Inflammatory macrophage treated with lipopolysaccharide for 1 hour (primary cell): ENCODE measurements at regions not wholly inside any gene's neighbourhood (a gene's known extent, or its start where the extent isn't known, plus 50 kb on each side); places are given as distances from the start of the nearest gene placed in this dataset.
"Not testable (repeated sequence)": the region's sequence is repeated elsewhere in the genome, so short reads cannot be mapped to it uniquely, and the experiment has no call there.

Experiments
- DNase-seq, 2 donors: peaks; one replicate each; pipeline ENCODE4 v3.0.0-alpha.2; 2020 to 2022

DNA sequence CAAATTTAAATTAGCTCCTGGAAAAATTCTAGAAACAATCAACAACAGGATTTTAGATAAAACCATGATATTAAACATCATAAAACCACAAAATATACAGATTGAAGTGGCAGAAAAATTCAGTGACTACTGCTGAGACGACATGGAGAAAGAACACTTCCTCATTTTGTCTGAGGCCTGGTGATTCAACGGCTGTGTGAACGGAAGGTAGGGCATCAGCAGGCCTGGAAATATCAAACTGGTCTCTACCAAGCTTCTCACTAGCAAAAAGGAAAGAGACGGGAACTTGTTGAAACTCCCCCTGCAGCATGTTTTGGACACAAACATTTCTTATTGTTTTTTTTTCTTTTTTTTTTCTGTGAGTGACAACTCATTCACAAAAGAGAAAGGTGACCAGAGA, 58.0 kb upstream of the AHI1 start:
- DNase-seq: peak; percentile 50 to 59

- no peak for DNase-seq
Observed at GRCh38 chr6:135557582-135557981, 60.0 kb upstream of the AHI1 start.

DNA sequence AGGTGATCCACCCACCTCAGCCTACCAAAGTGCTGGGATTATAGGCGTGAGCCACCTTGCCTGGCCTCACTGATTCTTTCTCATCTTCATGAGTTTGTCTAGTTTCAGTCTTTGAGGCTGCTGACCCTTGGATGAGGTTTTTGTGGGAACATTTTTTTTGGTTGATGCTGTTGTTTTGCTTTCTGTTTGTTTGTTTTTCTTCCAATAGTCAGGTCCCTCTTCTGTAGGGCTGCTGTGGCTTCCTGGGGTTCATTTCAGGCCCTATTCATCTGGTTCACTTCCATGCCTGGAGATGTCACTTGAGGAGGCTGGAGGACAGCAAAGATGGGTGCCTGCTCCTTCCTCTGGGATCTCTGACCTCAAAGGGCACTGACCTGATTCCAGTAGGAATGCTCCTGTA, 68.1 kb upstream of the AHI1 start:
- DNase-seq: not testable (repeated sequence)

GRCh38 chr6:135566311-135567068, 69.0 kb upstream of the AHI1 start:
- no peak for DNase-seq

GRCh38 chr6:135567375-135568083, 70.0 kb upstream of the AHI1 start:
- DNase-seq: no peak

- no peak for DNase-seq
Observed at GRCh38 chr6:135568379-135568778, 70.8 kb upstream of the AHI1 start.

DNA sequence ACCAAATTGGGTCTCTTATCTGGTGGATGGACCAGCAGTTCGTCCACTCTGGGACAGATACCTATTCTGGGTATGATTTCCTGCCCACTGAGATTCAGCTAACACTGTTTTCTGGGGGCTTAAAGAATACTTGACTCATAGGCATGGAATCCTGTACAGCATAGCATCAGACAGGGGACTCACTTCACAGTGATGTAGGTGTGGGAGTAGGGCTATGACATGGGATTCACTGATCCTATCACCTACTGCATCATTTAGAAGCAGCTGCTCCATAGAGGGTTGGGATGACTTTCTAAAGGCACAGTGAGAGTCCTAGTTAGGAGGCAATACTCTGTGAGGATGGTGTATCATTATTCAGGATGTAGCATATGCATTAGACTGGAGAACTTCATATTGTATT, 74.5 kb upstream of the AHI1 start:
- no peak for DNase-seq

DNA sequence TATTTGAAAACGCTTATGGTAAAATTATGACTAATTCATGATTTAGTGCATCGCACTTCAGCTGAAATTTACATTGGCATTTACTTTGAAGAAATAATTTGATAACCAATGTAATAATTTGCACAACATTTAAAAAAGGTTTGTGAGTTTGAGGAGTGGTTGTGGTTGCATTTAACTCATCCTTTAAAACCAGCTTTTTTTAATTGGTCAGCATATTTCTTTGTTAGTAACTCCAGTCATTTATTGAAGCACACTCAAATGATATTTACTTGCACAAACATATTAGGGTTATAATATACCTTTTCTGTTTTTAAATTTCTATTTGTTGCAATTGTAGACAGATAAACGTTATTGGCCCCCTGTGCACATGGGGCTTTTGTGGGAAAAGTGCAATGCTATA, 78.1 kb upstream of the AHI1 start:
- no peak for DNase-seq

GRCh38 chr6:135576055-135576454, 78.5 kb upstream of the AHI1 start:
- DNase-seq: no peak

DNA sequence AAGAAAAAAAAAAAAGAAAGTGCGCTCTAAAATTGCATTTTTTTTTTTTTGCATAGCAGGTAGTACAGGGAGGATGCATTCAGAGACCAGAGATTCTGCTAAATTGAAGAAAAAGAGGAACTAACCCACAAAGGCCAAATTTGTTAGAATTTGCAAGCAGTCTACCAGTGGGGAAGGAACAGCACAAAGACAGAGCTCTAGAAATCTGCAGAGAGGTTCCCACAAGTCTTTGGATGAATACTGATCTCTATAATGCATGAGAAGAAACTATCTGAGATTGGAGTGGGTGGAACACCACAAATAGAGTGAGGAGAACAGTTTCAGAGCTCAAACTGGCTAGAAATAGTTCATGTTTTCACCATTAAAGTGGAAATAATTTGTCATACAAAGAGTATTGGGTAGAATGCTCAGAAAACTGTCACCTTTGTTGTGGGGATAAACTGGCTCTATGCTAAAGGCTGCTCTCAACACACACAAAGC, 79.6 kb upstream of the AHI1 start:
- peak in 1 of 2 donors; percentile 2 for DNase-seq

GRCh38 chr6:135578976-135579375, 81.4 kb upstream of the AHI1 start:
- DNase-seq: no peak

DNA sequence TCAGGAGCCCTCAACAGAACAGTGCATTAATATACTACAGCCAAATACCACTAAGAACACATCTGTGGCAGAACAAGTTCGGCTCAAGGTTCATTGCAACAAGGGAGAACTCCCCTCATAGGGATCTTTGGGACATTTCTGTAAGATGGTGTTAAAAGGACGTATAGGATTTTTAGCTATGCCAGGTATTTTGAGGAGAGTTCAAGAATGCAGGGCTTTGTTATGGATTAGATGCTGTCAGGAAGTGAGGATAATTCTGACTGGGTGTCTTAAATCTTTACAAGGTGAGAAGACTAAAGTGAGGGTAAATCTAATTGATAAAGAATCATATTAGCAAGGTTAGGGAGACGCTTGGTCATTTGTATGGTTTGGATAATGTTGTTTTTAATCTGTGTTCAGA, 83.7 kb upstream of the AHI1 start:
- no peak for DNase-seq

DNA sequence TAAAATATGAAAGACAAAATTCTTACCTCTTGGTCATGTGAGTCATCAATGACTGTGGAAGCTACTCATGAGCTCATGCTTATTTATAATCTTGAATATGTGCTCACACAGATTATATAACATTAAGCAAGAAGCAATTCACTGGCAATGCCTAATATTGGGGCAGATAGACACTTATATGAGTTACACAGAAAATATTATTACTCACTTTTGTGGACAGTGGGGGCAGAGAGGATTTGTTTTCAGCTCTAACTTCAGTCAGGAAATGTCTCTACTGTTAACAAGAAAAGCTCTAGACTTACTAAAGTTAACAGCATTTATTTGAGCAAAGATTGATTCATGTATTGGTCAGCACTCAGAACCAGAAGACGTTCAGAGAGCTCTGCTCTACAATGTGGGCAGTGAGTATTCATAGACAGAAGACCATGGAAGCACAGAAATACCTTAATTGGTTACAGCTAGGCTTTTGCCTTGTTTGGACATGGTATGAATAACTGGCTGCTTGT, 85.8 kb upstream of the AHI1 start:
- no peak for DNase-seq

- DNase-seq: no peak
Observed at GRCh38 chr6:135586388-135586787, 88.8 kb upstream of the AHI1 start.

DNA sequence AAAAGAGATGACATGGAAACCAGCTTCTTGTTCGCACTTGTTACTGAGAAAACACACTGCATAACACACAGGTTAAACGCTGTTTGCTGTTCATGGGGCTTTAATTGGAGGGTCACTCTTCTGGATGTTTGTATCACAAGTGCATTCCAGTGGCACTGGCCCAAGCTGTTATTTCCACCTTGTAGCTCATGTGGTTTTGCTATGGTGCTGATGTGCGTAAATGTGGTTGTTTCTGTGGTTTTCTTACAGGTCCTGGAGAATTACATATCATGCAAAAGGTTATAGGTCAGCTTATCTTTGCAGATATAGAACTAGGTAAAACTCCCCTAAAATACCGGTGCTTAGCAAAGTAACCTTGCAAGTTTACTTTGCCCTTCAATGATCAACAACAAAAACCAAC, 89.3 kb upstream of the AHI1 start:
- DNase-seq: no peak

- DNase-seq: no peak
Observed at GRCh38 chr6:135592276-135592675, 94.7 kb upstream of the AHI1 start.

GRCh38 chr6:135594000-135594399, 96.5 kb upstream of the AHI1 start:
- no peak for DNase-seq

DNA sequence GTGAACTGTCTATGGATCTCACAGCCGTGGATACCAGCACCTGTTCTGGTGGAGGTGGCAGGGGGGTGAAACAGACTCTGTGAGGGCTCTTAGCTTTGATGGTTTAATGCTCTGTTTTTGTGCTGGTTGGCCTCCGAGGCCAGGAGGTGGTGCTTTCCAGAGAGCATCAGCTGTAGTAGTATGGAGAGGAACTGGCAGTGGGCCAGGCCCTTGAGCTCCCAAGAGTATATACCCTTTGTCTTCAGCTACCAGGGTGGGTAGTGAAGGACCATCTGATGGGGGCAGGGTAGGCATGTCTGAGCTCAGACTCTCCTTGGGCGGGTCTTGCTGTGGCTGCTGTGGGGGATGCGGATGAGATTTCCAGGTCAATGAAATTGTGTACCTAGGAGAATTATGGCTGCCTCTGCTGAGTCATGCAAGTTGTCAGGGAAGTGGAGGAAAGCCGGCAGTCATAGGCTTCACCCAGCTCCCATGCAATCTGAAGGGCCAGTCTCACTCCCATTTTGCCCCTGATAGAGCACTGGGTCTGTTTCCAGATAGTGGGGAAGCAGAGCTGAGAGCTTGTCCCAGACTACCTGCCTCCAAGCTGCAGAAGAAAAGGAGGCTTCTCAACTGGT, 102.7 kb upstream of the AHI1 start:
- no peak for DNase-seq

GRCh38 chr6:135600931-135601330, 103.4 kb upstream of the AHI1 start:
- DNase-seq: no peak

DNA sequence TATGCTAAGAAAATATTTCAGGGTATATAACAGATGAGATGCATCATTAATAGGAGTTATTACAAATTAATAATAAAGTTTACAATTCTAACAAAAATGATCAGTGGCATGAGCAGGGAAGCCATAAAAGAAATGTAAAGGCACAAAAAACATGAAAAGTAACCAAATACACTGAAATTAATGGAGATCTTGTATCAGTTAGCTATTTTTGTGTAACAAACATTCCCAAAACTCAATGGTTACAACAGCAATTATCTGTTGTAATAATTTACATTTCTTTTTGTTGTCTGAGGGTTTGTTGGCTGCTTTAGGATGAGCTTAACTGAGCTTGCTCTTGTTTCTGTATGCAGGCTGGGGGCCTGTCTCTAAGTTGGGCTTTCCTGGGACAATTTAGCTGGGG, 104.3 kb upstream of the AHI1 start:
- DNase-seq: no peak

- DNase-seq: no peak
Observed at GRCh38 chr6:135603249-135603648, 105.7 kb upstream of the AHI1 start.

GRCh38 chr6:135604035-135604860, 106.7 kb upstream of the AHI1 start:
- no peak for DNase-seq

DNA sequence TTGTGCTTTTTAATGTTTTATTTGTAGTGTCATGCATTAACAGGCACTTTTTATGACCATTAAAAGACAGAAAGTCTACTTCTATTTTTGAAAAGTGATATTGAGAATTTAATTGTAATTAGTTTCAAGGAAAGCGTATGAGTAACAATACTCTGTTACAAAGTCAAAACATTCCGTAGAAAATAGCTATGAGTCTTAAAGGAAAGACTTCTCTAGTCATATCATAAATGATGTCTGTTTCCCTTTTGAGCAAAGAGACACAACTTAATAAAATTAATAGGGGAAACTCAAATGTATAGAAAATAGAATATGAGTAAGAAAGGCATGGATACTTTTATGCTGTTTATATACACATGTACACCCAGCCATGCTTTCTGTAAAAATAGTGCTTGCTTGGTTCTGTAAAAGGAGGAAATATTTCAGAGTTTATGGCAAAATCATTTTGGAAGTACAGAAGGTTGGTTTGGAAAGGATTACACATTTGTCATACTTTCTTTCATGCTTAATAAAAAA, 107.8 kb upstream of the AHI1 start:
- no peak for DNase-seq
